ENCODE measurements at regions not wholly inside any gene's neighbourhood (a gene's known extent, or its start where the extent isn't known, plus 50 kb on each side); places are given as distances from the start of the nearest gene placed in this dataset.
"Not testable (repeated sequence)": the region's sequence is repeated elsewhere in the genome, so short reads cannot be mapped to it uniquely, and the experiment has no call there.

DNA sequence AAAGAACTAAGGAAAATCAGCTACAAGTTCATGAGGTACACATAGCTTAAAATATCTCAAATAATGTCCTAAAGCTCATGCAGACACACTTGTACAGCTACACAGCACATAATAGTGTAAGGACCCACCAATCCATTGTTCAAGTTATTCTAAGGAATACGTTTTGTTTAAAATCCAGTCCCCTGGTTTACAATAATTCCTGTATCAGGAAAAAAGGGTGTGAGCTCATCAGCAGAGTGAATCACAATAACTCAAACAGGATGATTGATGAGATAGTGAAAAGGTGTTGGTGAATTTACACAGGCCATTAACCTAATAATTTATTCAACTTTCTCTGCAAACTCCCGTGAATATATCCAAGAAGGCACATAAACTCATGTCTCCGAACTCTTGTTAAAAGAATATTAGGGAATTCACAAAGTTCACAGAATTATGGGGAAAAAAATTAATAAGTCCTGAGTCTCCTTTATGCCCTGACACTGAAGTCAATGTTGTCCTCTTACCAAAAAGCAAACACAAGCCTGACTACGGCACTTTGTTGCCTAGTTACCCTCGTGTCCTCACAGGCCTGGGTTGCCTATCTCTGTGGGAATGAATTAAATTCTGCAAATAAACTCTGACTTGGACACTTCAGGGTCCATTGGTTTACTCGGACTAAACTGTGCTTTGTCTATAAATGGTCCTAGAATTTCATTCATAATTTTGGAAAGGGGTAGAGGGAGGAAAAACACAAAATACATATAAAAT, 142.8 kb upstream of the PDE4D start:
- no peak for DNase-seq

DNA sequence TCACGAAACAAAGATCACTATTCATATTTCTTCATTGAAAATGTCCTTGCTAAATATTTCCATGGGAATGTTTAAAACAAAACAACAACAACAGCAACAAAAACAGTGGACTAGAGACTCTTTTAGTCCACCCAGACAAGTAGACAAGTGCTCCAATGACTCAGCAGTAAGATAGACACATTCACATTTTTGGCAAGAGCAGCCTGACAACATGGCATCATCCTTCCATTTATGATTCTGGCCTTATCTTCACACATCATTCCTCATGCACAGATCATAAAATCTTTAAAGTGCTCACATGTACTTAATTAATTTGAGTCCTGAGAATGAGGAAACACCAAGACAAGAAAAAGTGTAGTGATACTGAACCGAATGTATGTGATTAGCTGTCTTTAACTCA, 132.6 kb upstream of the PDE4D start:
- no peak for DNase-seq

DNA sequence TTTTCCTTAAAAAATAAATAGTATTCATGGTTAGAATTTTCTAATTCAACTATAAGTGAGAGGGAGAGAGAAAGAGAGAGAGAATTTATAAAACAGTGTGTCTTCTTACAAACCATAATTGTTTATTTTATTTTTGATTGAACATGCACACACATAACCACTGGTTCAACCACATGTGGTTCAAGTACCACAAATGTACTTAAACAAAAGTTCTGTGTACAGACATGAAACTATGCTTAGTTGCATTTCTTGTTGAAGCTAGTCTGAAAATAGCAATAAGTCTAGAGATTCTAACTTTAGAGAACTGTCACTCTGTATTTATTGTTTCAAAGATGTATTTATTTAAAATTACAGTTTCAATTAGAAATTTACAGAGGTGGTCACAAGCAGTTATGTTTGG, 130.6 kb upstream of the PDE4D start:
- DNase-seq: no peak

DNA sequence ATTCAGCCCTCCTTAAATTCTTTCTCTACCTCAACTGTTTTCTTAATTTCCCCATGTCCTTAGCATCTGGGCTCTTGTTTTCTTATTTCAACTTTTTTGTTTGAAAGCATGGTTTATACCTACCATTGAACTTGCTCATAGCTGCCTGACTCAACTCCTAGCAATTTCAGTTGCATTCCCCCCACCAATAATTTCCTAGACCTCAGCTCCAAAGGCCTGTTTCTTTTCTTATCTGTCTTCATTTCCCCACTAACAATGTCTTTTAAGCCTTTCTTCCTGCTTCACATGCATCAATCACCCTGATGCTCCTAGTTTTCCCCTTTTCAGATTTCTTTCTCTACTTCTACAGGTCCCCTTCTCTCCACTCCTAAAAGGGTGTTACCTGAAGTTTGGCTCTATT, 129.7 kb upstream of the PDE4D start:
- no peak for DNase-seq

DNA sequence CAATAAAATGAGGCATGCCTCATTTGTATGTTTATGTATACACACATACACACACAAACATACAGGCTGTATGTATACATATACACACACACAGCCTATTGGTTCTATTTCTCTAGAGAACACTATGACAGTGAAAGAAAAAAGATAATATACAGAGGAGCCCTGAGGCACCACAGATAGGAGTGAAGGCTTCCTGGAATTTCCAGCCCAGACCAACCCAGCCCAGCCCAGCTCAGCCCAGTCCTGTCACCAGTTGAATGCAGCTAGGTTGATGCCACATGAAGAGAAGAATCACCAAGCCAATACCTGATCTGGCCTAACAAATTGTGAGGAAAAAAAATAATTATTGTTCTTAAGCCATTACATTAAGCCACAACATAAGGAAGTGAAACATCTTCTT, 126.9 kb upstream of the PDE4D start:
- DNase-seq: no peak

DNA sequence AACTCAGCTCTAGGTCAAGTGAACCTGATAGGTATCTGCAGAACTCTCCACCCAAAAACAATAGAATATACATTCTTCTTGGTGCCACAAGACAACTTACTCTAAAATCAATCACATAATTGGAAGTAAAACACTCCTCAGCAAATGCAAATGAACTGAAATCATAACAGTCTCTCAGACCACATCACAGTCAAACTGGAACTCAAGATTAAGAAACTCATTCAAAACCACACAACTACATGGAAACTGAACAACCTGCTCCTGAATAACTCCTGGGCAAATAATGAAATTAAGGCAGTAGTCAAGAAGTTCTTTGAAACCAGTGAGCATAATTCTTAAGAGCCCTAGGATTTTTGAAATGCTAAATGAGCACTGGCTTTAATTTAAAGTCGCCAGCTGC, 125.4 kb upstream of the PDE4D start:
- not testable (repeated sequence) for DNase-seq

DNA sequence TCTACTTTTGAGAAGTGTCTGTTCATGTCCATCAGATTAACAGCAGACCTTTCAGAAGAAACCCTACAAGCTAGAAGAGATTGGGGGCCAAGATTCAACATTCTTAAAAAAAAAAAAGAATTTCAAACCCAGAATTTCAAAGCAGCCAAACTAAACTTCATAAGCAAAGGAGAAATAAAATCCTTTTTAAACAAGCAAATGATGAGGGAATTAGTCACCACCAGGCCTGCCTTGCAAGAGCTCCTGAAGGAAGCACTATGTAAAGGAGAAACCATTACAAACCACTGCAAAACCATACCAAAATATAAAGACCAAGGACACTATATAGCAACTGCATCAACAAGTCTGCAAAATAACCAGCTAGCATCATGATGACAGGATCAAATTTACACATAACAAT, 124.6 kb upstream of the PDE4D start:
- no peak for DNase-seq

DNA sequence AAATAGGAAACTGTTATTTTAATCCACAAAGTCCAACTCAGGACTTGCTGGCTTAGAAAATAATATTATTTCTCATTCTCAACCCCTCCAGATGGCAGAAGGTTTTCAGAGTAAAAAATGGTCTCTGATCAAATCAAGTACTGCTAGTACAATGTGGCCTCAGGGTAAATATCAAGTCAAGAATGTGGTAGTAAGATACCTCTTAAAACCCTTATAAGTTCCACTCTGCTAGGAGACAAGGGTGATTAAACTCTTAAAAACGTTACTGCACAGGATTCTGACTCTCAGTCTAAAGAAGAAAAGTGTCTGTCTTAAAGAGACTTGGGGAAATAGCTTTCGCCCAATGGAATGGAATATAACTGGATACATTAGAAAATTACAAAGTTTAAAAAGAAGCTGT, 120.8 kb upstream of the PDE4D start:
- DNase-seq: no peak

DNA sequence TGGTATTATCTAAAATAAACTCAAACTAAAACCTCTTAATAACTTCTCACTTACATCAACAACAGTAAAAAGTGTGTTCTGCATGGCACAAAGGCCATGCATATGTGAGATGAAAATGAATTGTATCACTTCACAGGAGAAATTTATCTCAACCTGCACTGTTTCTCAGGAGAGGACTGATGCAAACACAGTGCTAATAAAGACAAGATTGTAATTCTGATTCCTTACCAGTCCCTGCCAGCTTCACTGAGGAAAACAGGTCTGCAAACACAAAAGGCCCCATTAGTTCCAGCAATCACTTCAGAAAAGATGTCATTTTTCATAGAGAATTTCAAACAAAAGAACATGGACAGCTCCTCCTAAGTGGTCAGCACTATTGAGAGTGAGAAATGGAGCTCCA, 117.3 kb upstream of the PDE4D start:
- DNase-seq: no peak

DNA sequence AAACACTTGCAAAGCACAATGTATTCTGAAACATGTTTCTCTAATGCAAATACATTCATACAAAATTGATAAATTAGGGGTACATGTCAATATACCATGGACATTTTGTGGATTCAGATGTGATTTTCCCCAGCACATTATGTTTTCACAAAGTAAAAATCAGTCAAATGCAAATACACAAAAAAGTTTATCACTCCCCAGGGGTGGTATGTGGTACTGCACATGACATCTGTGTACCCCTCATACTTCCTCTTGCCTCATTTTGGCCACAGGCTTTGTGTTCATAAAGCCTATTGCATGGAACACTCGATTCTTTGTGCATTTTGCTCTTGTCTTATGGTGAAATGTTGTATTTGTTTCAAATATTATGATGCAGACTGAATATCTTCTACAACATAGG, 116.8 kb upstream of the PDE4D start:
- no peak for DNase-seq

DNA sequence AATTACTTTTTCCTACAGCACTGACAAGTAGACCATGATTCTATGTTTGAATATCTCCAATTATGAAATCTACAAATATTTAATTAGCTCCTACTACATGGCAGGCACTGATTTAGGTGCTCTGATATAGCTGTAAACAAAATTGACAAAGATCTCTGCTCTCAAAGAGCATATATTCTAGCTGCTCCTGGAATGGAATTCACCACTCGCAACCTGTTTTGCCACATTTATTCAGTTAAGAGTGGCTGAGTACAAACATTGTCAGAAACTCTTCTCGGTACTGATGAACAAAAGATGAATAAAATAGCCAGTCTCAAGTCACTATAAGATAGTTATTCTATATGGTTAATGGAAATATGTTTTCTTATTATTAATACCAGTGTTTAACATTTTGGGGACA, 114.2 kb upstream of the PDE4D start:
- no peak for DNase-seq

DNA sequence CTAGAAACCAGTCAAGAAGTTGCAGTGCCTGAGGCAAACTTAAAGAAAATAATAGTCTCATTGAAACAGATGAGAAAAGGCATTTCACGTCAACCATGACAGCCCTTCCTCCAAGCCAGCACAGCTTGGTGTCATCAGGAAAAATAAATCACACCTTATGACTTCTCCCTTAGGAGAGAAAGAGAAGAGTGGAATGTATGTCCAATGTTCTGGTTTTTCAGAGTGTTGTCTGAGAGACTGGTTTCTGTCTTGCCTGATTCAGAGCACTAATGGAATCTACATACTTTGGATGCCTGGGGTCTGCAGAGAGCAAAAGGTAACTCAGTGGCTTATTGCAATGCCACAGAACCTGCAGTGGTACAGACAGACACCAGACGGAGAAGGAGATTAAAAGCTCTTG, 105.5 kb upstream of the PDE4D start:
- DNase-seq: no peak

DNA sequence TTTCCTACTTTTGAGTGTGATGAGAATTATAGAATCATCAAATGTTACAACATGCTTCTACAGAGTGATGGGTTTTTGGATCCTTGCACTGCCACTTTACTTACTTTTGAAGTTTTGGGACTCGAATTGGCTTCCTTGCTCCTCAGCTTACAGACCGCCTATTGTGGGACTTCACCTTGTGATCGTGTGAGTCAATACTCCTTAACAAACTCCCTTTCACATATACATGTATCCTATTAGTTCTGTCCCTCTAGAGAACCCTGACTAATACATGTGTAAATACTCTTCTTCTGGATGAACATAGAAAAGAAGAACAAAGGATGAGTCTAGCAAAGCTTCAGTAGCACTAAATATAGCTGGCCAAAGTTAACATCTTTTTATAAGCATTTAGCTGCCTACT, 98.7 kb upstream of the PDE4D start:
- no peak for DNase-seq

DNA sequence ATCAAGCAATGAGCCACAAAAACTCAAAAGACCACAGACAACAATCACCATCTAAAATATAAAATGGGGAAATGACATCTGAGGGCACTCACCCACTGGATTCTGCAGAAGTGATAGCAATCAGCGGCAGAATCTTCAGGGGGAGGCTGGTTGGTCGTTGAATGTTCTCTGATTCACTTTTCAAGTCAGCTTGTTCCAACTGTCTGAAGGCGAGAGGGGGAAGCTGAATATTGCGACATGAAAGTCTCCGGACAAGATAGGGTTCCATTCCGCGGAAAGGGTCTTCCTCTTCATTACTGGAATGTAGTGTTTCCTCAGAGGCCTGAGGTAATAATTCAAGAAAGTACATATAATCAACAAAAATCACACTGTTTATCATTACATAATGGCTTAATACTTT, 94.9 kb upstream of the PDE4D start:
- DNase-seq: no peak

DNA sequence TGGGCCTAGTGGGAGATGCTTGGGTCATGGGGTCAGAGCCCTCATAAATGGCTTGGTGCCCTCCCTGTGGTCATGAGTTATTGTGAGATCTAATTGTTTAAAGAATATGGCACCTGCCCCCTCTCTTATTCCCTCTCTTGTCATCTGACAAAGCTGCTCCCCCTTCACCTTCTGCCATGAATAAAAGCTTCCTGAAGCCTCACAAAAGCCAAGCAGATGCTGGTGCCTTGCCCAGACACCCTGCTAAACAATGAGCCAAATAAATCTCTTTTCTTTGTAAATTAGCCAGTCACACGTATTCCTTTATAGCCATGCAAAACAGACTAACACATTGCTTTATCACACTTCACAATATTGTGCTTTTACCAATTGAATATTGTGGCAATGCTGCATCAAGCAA, 82.8 kb upstream of the PDE4D start:
- DNase-seq: no peak

DNA sequence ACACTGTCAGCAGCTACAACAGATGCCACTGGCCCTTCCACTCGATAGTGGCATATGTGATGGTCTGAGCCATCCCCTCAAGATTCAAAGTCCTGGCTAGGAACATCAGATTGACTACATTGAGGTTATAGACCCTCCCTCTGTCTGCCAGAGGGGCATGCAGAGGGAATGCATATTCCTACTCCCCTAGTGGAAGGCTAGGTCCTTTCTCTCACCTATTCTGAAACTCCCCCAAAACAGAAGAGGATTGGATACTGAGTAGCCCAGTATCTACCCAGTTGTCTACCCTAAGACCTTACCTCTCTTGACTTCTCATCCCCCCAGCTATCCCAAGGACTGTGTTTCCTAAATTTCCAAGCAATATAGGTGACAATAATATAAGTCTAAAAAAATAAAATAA, 78.5 kb upstream of the PDE4D start:
- no peak for DNase-seq

DNA sequence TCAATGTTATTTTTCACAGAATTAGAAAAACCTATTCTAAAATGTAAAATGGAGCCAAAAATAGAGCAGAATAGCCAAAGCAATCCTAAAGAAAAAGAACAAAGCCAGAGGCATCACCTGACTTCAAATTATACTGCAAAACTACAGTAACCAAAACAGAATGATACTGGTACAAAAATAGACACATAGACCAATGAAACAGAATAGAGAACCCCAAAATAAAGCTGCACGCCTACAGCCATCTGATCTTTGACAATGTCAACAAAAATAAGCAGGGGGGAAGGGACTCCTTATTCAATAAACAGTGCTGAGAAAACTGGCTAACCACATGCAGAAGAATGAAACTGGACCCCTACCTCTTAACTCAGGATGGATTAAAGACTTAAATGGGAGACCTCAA, 65.8 kb upstream of the PDE4D start:
- DNase-seq: no peak

DNA sequence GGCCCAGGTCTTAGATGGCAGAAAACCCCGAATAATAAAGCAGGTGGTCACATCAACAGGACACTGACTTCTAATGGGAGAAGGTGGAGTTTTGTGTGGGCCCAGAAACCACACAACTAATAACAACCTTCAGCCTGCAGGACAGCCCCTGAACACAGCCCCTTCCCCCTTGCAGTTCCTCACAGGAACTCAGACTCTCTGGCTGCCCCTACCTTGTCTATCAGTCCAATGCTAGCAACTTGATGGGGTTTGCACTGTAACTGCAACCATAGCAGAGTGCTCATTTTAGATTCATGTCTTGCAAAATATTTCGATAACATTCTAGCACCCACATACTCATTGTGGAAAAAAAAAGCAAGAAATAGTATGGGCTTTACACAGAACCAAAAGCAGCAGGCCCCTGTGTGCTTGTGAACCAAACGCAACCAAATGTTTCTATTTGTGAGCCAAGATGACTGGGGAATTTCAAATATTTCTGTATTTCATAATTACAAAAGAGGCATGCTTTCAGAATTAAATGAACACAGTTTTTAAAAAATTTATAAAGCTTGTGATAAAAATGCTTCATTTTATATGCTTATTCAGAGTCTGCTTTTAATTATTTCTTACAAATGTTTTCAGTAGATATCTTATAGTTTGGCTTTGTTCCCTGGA, 62.7 kb upstream of the PDE4D start:
- DNase-seq: no peak

DNA sequence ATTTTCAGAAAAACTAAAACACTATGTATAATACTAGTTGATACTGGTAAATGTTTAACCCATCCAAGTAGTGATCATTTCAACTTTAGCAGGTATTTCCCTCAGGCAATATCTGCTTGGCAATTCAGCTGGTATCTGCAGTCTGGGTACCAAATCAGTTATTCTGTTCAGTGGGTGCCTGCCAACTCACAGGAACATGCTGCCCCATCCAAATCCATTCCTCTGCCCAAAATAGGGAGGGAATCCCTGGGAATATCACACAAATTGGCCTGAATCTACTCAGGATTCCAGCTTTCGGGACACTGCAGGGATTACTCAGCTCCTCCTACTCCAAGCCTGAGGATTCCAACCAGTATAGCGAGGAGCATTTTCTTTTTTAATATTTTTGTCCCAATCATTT, 61.7 kb upstream of the PDE4D start:
- no peak for DNase-seq

DNA sequence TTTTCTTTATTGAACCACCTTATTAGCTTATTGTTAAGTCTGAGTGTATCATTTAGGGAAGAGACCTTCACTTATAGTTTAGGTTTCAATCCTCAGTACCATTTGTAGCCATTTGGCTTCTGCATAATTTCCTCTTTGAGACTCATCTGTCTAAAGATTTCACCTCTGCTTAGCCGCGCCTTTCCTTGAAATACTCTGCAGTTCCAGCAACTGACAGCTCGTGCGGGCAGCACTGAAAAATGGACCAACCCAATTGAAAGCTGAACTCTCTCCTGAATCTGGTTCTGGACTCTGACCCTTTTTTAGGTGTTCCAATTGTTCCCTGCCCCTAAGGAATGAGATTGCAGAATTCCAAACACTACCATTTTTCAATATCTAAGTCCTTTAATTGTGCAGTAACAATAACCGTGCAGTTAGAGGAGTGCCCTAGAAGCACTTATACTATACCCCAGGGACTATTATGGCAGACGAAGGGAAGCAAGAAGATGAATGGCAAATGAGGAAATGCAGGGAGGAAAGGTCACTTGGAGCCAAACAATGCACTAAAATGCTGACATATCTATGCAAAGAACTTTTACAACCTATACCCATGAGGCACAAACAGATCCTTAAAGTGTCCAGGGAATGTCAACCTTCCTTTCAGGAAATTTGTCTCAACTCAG, 50.1 kb upstream of the PDE4D start:
- DNase-seq: no peak

Data from stimulated activated naive CD4-positive, alpha-beta T cell (primary cell).